HUES48 (cell line): ENCODE measurements at regions not wholly inside any gene's neighbourhood (a gene's known extent, or its start where the extent isn't known, plus 50 kb on each side); places are given as distances from the start of the nearest gene placed in this dataset.

Source experiments
- H3K27ac ChIP-seq: one replicate; pipeline ENCODE4 v1.7.0; 2013; ENCODE audit warnings: low read depth, low read length, inconsistent platforms
- H3K27me3 ChIP-seq: 2 replicates; pipeline ENCODE4 v1.6.1; 2013; ENCODE audit warnings: mild to moderate bottlenecking, low read length; ENCODE audit not compliant: control insufficient read depth, insufficient read depth
- H3K36me3 ChIP-seq: 2 replicates; pipeline ENCODE4 v1.6.1; 2013; ENCODE audit warnings: low read length; ENCODE audit not compliant: control insufficient read depth, insufficient read depth
- H3K4me1 ChIP-seq: 2 replicates; pipeline ENCODE4 v1.6.1; 2013; ENCODE audit warnings: mild to moderate bottlenecking, low read length; ENCODE audit not compliant: control insufficient read depth, insufficient read depth
- H3K4me3 ChIP-seq: 2 replicates; pipeline ENCODE4 v1.5.1; 2013; ENCODE audit warnings: mild to moderate bottlenecking, low read depth, low read length
- H3K9ac ChIP-seq: 2 replicates; pipeline ENCODE4 v1.6.1; 2013; ENCODE audit warnings: mild to moderate bottlenecking, low read depth, low read length, moderate library complexity
- H3K9me3 ChIP-seq: 2 replicates; pipeline ENCODE4 v1.6.1; 2013; ENCODE audit warnings: low read length; ENCODE audit not compliant: control insufficient read depth, insufficient read depth

DNA sequence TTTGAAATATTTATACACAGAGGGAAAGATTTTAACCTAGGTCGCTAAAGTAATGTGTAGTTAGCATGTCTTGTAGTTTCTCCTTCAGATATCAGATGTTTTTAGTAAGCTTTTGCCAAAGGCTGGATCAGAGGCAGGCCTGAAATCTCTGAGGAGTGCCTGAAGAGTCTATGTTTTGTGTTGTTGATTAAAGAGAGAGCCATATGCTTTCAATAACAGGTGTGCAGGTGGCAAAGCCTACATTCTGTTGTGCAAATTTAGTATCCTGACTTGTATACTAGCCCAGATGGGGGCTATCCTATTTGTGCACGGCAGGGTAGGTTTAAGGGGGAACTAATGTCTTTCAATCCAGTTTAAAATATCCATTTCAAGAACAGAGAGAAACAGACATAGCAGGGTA, 167.1 kb upstream of the ATXN1 start:
- no peak overlapping the region for H3K9ac ChIP-seq
- no peak overlapping the region for H3K4me3 ChIP-seq
- no peaks in the 10 kb centered on the region for H3K9me3 ChIP-seq
- no peaks in the 10 kb centered on the region for H3K4me1 ChIP-seq
- no peaks in the 10 kb centered on the region for H3K27me3 ChIP-seq
- H3K36me3 ChIP-seq: no peaks in the 10 kb centered on the region
- no peak overlapping the region for H3K27ac ChIP-seq

DNA sequence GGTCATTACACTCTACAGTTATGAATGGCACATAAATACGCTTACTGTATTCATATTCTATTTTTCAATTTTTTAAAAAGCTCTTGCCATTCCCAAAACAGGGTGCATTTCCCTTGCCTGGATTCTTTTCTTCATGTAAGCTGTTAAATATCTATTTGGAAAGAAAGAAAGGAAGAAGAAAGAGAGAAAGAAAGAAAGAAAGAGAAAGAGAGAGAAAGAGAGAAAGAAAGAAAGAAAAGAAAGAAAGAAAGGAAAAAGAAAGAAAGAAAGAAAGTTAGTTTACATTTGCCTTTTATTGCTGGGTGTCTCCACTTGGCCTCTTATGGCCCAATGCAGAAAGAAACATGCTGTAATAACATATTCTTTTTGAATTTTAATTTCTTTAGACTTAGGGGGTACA, 165.9 kb upstream of the ATXN1 start:
- Histone ChIP-seq H3K36me3 (no peaks in the 10 kb centered on the region), H3K4me1 (no peaks in the 10 kb centered on the region), H3K4me3 (no peak overlapping the region), H3K9me3 (no peaks in the 10 kb centered on the region), H3K27me3 (no peaks in the 10 kb centered on the region), H3K27ac (no peak overlapping the region), H3K9ac (no peak overlapping the region)

DNA sequence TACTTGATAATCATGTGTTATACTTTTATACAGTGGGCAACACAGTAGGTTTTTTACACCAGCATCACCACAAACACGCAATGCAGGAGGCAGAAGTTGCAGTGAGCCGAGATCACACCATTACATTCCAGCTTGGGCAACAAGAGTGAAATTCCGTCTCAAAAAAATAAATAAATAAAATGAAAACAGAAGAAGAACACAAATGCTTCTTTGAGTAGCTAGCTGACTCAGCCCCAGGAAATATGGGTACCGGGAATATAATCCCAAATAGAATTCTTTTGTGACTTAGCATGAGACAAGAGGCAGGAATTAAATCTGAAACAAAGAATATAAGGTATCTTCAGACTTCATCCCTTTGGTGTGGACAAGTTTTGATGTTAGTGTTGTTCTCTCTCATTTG, 164.2 kb upstream of the ATXN1 start:
- no peaks in the 10 kb centered on the region for H3K36me3 ChIP-seq
- no peaks in the 10 kb centered on the region for H3K4me1 ChIP-seq
- no peak overlapping the region for H3K4me3 ChIP-seq
- no peak overlapping the region for H3K27ac ChIP-seq
- no peaks in the 10 kb centered on the region for H3K9me3 ChIP-seq
- no peaks in the 10 kb centered on the region for H3K27me3 ChIP-seq
- no peak overlapping the region for H3K9ac ChIP-seq

DNA sequence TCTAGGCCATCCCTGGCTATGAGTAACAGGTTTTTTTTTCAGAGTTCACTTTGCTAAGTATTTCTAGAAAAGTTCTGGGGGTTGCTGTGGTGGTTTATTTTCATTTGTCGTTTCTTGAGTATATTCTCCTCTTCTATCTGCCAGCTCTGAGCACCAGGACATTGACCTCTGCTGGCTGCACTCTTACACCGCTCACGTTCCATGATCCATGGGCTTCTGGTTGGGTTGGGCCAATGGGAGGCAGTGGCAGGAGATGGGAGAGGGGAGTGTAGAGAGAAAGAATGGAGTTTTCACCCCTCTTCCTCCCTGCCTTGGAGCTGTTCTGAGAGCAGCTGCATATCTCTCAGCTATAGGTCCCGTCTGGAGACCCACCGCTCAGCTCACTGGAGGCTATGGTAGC, 161.0 kb upstream of the ATXN1 start:
- H3K36me3 ChIP-seq: no peaks in the 10 kb centered on the region

DNA sequence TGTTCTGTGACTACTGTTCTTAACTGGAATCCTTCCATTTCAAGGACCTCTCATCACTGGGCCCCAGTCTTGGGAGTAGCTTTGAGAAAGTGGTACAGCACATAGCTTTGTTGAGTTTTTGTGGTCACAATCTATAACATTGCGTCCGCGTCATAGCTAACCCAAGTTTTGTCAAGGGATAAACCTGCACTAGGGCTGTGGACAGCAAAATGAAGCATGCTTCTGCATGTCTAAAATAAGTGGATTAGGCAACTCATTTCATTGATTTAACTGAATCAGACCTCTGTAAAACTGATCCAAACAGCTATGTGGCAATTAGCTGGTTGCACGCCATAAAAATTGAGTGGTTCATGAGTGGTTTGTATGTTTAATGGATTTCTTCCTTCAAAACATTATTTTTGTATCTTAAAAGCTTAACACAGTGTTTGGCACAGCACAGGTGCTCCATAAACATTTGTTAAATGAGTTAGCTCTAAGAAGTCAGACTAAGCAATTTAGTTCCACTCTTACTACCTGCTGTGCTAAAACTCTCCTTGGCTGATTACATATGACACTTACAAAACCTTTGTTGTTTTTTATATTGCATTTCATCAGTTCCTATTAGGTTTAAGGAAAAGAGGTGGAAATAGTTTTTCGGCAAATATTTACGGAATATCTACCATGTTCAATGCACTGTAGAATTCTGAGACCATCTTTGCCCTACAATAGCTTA, 160.3 kb upstream of the ATXN1 start:
- H3K27ac ChIP-seq: no peak overlapping the region

More for the DNA sequence above, 161.0 kb upstream of the ATXN1 start:
- Histone ChIP-seq H3K4me3 (no peak overlapping the region), H3K27me3 (no peaks in the 10 kb centered on the region), H3K27ac (no peak overlapping the region), H3K4me1 (no peaks in the 10 kb centered on the region), H3K9me3 (no peaks in the 10 kb centered on the region), H3K9ac (no peak overlapping the region)

DNA sequence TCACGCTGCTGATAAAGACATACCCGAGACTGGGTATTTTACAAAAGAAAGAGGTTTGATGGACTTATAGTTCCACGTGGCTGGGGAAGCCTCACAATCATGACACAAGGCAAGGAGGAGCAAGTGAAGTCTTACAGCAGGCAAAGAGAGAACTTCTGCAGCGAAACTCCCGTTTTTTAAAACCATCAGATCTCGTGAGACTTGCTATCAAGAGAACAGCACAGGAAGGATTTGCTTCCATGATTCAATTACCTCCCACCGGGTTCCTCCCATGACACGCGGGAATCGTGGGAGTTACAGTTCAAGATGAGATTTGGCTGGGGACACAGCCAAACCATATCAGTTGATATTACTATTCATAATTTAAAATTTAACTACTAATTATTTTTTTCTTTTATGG, 157.3 kb upstream of the ATXN1 start:
- Histone ChIP-seq H3K9ac (no peak overlapping the region), H3K27ac (no peak overlapping the region), H3K9me3 (no peaks in the 10 kb centered on the region), H3K27me3 (no peaks in the 10 kb centered on the region), H3K4me3 (no peak overlapping the region), H3K4me1 (no peaks in the 10 kb centered on the region), H3K36me3 (no peaks in the 10 kb centered on the region)

More for the DNA sequence above, 160.3 kb upstream of the ATXN1 start:
- H3K9me3 ChIP-seq: no peaks in the 10 kb centered on the region
- H3K27me3 ChIP-seq: no peaks in the 10 kb centered on the region
- H3K36me3 ChIP-seq: no peaks in the 10 kb centered on the region
- H3K4me3 ChIP-seq: no peak overlapping the region
- no peak overlapping the region for H3K9ac ChIP-seq
- no peaks in the 10 kb centered on the region for H3K4me1 ChIP-seq

DNA sequence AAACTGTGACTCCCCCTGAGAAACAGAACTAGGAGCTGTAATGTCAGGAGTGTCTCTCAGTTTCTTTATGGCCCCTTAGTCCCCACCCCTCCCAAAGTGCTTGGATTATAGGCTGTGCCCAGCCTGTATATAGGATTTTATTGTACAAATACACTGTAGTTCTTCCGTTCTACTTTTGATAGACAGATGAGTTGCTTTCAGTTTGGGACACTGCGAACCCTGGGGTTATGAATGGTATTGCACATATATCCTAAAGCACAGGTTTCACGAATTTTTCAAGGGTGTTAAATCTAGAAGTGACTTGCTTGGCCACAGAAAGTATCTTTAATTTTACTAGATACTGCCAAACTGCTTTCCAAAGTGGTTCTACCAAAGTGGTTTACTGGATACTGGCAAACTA, 152.9 kb upstream of the ATXN1 start:
- Histone ChIP-seq H3K9ac (no peak overlapping the region), H3K4me1 (no peaks in the 10 kb centered on the region), H3K36me3 (no peaks in the 10 kb centered on the region), H3K9me3 (no peaks in the 10 kb centered on the region), H3K27me3 (no peaks in the 10 kb centered on the region), H3K27ac (no peak overlapping the region), H3K4me3 (no peak overlapping the region)

DNA sequence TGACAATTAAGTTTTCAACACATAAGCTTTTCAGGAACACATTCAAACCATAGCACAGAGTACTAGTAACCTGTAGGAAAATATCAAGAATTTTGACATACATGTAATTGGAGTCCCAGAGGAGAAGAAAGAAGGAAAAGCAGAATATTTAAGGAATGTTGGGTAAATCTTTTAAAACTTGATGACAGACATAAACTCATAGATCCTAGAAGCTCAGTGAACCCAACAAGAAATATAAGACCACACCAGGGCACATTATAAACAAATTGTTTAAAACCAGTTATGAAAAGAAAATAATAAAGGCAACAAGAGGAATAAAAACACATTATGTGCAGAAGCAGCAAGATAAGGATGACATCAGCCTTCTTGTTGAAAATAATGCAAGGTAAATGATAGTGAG, 151.5 kb upstream of the ATXN1 start:
- Histone ChIP-seq H3K27me3 (no peaks in the 10 kb centered on the region), H3K4me3 (no peak overlapping the region), H3K4me1 (no peaks in the 10 kb centered on the region), H3K27ac (no peak overlapping the region), H3K36me3 (no peaks in the 10 kb centered on the region), H3K9me3 (no peaks in the 10 kb centered on the region), H3K9ac (no peak overlapping the region)

DNA sequence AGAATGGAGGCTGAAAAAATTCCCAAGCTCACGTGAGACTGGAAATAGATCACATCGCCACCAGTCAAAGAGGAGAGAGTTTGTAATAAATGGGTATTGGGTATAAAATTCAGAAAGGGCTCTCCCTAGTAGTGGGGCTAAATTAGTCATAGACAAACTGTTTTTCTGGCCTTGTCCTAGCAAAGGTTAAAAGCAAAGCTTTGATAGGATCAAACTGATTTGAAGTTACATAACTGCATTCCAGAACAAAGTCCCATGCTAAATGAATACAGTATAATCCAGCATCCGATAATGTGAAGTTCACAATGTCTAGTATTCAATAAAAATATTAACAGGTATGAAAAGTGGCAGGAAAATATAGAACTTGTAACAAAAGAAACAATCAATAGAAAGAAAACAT, 149.8 kb upstream of the ATXN1 start:
- H3K4me1 ChIP-seq: no peaks in the 10 kb centered on the region
- no peaks in the 10 kb centered on the region for H3K36me3 ChIP-seq
- no peak overlapping the region for H3K9ac ChIP-seq
- H3K27ac ChIP-seq: no peak overlapping the region
- no peaks in the 10 kb centered on the region for H3K9me3 ChIP-seq
- H3K27me3 ChIP-seq: no peaks in the 10 kb centered on the region
- H3K4me3 ChIP-seq: no peak overlapping the region

DNA sequence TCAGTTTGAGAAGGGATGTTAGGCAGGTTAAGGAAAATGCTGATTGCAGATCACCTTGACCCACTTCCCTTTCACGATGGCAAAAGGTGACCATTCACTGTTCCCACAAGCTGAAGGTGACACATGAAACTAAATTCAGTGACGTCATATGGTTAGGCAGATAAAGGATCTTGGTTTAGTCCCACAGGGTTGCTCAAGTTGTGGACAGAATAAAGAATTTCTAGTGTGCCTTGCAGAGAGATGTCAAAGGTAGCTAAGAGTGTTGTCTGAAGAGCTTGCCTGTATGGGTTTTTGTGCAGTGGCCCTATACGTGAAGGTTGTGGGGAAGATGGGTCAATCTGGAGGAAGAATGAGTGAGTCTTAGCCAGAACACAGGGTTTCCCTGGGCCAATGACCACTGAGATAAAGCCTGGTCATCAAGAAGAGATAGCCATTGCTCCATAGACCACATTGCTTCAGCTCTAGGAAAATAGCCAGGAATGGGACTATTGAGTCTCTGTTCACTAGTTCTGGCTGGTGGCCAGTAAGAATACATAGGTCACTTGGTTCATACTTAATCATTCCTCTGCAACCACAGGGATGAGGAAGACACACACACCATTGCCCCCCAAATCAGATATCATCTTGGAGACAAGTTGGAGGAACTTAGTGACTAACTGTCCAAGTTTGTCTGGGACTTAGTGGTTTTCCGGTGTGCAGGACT, 148.5 kb upstream of the ATXN1 start:
- H3K4me1 ChIP-seq: no peaks in the 10 kb centered on the region
- H3K9ac ChIP-seq: no peak overlapping the region
- no peaks in the 10 kb centered on the region for H3K9me3 ChIP-seq
- no peaks in the 10 kb centered on the region for H3K36me3 ChIP-seq
- no peak overlapping the region for H3K4me3 ChIP-seq
- no peak overlapping the region for H3K27ac ChIP-seq
- H3K27me3 ChIP-seq: no peaks in the 10 kb centered on the region

DNA sequence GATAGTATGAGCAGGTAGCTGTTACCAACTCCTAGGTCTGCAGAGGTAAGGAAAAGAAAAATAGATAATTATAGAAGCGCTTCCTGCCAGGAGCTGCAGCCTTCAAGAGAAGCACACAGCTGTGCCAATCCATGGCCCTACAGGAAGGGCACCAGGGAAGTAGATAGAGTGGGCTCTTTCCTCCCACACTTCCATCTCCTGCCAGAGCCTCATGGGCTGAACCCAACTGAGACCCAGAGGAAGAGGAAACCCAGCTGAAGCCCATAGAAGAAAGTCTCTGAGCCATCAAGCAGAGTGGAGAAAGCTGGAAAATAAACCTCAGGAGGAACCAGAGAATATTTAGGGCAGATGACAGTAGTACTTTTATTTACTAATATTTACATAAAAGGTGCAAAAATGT, 146.7 kb upstream of the ATXN1 start:
- Histone ChIP-seq H3K4me1 (no peaks in the 10 kb centered on the region), H3K4me3 (no peak overlapping the region), H3K9ac (no peak overlapping the region), H3K27ac (no peak overlapping the region), H3K36me3 (no peaks in the 10 kb centered on the region), H3K27me3 (no peaks in the 10 kb centered on the region), H3K9me3 (no peaks in the 10 kb centered on the region)
